ENCODE measurements at regions not wholly inside any gene's neighbourhood (a gene's known extent, or its start where the extent isn't known, plus 50 kb on each side); places are given as distances from the start of the nearest gene placed in this dataset.

DNA sequence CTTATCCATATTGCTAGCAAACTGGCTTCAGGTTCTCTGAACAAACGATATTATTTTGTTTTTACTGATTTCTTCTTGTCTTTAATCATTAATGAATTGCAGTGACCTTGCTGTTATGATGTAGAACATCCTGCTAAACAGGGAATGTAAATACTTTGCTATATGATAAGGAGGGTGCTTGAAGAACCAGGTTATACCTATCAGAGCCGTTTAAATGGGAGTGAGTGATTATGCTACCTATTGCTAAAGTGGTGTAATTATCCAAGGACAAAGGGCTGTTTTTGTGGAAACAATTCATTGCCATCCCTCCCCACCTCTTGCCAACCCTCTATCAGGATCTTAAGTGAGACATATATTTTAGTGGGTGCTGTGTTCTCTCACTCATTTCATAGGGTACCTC lies 788.9 kb downstream of the RPA4 start:
- Mint-ChIP-seq H3K27me3 (ENCODE audit: low read depth) (no peaks in the 10 kb centered on the region), H3K27ac (no peak overlapping the region), H3K9me3 (no peaks in the 10 kb centered on the region), H3K36me3 (no peaks in the 10 kb centered on the region), H3K4me3 (no peak overlapping the region), H3K4me1 (no peaks in the 10 kb centered on the region)
- ATAC-seq (no peak), DNase-seq (ENCODE audit: low spot score) (no peak)
- POLR2A ChIA-PET, result no interaction called here
- TF ChIP-seq, protein P1, sequence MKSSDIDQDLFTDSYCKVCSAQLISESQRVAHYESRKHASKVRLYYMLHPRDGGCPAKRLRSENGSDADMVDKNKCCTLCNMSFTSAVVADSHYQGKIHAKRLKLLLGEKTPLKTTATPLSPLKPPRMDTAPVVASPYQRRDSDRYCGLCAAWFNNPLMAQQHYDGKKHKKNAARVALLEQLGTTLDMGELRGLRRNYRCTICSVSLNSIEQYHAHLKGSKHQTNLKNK (CRISPR knock-in tag; IDR thresholded peaks at IDR 0.05), result no peak
- TF ChIP-seq RELA (CRISPR knock-in tag; IDR thresholded peaks at IDR 0.05; ENCODE audit: borderline replicate concordance), result no peak
- TF ChIP-seq NFE2L1 (CRISPR knock-in tag; IDR thresholded peaks at IDR 0.05), result no peak
- TF ChIP-seq MYBL2 (CRISPR knock-in tag; IDR thresholded peaks at IDR 0.05), result no peak
- TF ChIP-seq ZNF281 (CRISPR knock-in tag; IDR thresholded peaks at IDR 0.05), result no peak
- TF ChIP-seq HMGA2 (CRISPR knock-in tag; IDR thresholded peaks at IDR 0.05), result no peak
- TF ChIP-seq CDX4 (CRISPR knock-in tag; IDR thresholded peaks at IDR 0.05; ENCODE audit: borderline replicate concordance), result no peak
- CTCF ChIA-PET, result no interaction called here

GRCh38 chrX:97673135-97673534 lies 789.4 kb downstream of the RPA4 start:
- no peaks in the 10 kb centered on the region for H3K4me1 Mint-ChIP-seq
- no peak overlapping the region for H3K4me3 Mint-ChIP-seq
- no peaks in the 10 kb centered on the region for H3K9me3 Mint-ChIP-seq
- TF ChIP-seq USF2 (CRISPR knock-in tag; IDR thresholded peaks at IDR 0.05), result no peak
- no peak for TF ChIP-seq ZNF396 (CRISPR knock-in tag; IDR thresholded peaks at IDR 0.05; ENCODE audit: borderline replicate concordance)
- TF ChIP-seq, protein P2, sequence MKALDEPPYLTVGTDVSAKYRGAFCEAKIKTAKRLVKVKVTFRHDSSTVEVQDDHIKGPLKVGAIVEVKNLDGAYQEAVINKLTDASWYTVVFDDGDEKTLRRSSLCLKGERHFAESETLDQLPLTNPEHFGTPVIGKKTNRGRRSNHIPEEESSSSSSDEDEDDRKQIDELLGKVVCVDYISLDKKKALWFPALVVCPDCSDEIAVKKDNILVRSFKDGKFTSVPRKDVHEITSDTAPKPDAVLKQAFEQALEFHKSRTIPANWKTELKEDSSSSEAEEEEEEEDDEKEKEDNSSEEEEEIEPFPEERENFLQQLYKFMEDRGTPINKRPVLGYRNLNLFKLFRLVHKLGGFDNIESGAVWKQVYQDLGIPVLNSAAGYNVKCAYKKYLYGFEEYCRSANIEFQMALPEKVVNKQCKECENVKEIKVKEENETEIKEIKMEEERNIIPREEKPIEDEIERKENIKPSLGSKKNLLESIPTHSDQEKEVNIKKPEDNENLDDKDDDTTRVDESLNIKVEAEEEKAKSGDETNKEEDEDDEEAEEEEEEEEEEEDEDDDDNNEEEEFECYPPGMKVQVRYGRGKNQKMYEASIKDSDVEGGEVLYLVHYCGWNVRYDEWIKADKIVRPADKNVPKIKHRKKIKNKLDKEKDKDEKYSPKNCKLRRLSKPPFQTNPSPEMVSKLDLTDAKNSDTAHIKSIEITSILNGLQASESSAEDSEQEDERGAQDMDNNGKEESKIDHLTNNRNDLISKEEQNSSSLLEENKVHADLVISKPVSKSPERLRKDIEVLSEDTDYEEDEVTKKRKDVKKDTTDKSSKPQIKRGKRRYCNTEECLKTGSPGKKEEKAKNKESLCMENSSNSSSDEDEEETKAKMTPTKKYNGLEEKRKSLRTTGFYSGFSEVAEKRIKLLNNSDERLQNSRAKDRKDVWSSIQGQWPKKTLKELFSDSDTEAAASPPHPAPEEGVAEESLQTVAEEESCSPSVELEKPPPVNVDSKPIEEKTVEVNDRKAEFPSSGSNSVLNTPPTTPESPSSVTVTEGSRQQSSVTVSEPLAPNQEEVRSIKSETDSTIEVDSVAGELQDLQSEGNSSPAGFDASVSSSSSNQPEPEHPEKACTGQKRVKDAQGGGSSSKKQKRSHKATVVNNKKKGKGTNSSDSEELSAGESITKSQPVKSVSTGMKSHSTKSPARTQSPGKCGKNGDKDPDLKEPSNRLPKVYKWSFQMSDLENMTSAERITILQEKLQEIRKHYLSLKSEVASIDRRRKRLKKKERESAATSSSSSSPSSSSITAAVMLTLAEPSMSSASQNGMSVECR (CRISPR knock-in tag; IDR thresholded peaks at IDR 0.05; ENCODE audit: borderline replicate concordance), result no peak
- TF ChIP-seq, protein P3, sequence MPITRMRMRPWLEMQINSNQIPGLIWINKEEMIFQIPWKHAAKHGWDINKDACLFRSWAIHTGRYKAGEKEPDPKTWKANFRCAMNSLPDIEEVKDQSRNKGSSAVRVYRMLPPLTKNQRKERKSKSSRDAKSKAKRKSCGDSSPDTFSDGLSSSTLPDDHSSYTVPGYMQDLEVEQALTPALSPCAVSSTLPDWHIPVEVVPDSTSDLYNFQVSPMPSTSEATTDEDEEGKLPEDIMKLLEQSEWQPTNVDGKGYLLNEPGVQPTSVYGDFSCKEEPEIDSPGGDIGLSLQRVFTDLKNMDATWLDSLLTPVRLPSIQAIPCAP (CRISPR knock-in tag; IDR thresholded peaks at IDR 0.05), result no peak
- H3K27ac Mint-ChIP-seq, result no peak overlapping the region
- ChIA-PET POLR2A (no interaction called here), CTCF (no interaction called here)
- ATAC-seq (no peak), DNase-seq (ENCODE audit: low spot score) (no peak)
- H3K36me3 Mint-ChIP-seq, result no peaks in the 10 kb centered on the region
- no peaks in the 10 kb centered on the region for H3K27me3 Mint-ChIP-seq (ENCODE audit: low read depth)
